ENCODE measurements at regions not wholly inside any gene's neighbourhood (a gene's known extent, or its start where the extent isn't known, plus 50 kb on each side); places are given as distances from the start of the nearest gene placed in this dataset.

DNA sequence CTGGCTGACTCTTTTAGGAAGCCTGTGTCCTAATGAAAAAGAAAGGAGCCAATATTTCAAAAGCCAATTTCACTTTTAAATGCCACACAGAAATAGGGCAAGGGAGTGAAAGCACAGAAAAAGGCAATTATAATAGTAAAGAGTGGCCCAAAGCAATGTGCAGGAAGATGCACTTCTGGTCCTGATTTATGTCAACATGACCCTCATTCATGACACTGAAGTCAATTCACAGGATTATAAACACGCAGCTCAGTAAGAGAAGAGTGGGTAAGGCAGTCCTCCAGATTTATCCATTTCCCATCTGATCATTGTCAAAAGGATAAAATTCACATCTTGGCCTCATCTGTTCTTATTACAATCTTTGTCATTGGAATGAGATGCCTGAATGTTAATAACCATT is 1049.7 kb upstream of the RAG2 start:
- ATAC-seq (no peak), DNase-seq (no peak)
- H3K4me1 ChIP-seq (ENCODE audit: low read depth), result no peaks in the 10 kb centered on the region
- H3K4me3 ChIP-seq, result no peak overlapping the region
- TF ChIP-seq, protein P1, sequence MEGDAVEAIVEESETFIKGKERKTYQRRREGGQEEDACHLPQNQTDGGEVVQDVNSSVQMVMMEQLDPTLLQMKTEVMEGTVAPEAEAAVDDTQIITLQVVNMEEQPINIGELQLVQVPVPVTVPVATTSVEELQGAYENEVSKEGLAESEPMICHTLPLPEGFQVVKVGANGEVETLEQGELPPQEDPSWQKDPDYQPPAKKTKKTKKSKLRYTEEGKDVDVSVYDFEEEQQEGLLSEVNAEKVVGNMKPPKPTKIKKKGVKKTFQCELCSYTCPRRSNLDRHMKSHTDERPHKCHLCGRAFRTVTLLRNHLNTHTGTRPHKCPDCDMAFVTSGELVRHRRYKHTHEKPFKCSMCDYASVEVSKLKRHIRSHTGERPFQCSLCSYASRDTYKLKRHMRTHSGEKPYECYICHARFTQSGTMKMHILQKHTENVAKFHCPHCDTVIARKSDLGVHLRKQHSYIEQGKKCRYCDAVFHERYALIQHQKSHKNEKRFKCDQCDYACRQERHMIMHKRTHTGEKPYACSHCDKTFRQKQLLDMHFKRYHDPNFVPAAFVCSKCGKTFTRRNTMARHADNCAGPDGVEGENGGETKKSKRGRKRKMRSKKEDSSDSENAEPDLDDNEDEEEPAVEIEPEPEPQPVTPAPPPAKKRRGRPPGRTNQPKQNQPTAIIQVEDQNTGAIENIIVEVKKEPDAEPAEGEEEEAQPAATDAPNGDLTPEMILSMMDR (IDR thresholded peaks at IDR 0.05), result no peak
- intact Hi-C loops (cut with DNase I, micrococcal nuclease), result no loop called here
- H3K36me3 ChIP-seq (ENCODE audit: low read depth), result no peaks in the 10 kb centered on the region
- peaks cover 10% of the 10 kb centered on the region for H3K9me3 ChIP-seq

DNA sequence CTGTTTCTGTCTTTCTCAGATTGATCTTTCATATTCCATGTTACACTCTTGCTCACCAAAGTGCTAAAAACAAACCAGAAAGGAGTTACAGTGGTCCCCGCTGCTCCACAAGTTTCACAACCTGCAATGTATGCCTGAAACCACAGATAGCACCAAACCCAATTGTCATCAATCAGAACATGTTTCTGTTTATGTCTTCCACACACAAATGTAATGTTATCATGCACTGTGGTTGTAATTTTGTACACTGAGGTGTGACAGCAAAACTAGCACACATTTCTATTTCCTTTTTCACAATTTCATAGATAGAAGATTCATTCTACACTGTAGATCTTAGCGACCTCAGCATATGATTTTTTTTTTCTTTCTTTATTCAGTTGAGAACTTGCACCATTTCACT is 1045.9 kb upstream of the RAG2 start:
- intact Hi-C loops (cut with DNase I, micrococcal nuclease), result no loop called here
- no peaks in the 10 kb centered on the region for H3K36me3 ChIP-seq (ENCODE audit: low read depth)
- DNase-seq, result no peak
- no peaks in the 10 kb centered on the region for H3K4me1 ChIP-seq (ENCODE audit: low read depth)
- H3K4me3 ChIP-seq, result no peak overlapping the region
- TF ChIP-seq, protein P1 (IDR thresholded peaks at IDR 0.05), result no peak
- ATAC-seq, result no peak
- H3K9me3 ChIP-seq, result peaks cover 24% of the 10 kb centered on the region

DNA sequence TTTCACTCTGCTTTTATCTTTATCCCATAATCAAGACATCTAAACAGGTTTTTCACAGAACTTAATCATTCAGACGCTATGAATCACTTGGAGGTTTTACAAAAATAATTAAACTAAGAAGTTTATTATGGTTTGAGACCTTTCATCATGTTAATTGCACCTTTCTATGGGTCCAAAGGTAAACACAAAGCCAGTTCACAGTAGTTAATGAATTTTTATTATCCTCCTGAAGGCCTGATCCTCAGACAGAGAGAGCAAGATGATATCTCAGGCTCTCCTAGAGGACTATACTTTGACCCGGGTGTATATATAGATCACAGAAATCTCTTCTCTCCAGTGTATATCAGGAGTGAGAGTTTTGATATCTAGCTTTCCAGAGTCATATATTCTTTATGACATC is 1044.3 kb upstream of the RAG2 start:
- intact Hi-C loops (cut with DNase I, micrococcal nuclease), result no loop called here
- TF ChIP-seq, protein P1 (IDR thresholded peaks at IDR 0.05), result no peak
- no peak for DNase-seq

DNA sequence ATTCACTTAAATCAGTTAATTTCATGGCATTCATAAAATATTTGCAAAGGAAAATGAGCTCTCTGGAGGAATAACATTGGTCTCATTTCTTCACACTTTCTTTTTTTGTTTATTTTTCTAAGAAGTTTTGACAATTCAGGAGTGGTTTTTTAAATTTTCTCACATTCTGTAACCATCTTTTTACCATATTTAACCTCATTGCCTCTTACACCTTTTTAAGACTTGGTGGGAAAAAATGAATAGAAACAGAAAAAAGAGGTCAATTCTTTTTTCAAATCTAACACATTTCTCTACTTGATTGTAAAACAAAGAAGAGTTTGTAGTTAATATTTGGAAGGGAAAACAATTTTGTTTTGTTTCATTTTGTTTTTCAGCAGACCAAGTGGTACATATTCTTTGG is 1034.7 kb upstream of the RAG2 start:
- ATAC-seq (no peak), DNase-seq (no peak)
- no peak overlapping the region for H3K4me3 ChIP-seq
- H3K4me1 ChIP-seq (ENCODE audit: low read depth), result no peaks in the 10 kb centered on the region
- H3K9me3 ChIP-seq, result peaks cover 20% of the 10 kb centered on the region
- TF ChIP-seq, protein P1 (IDR thresholded peaks at IDR 0.05), result no peak
- intact Hi-C loops (cut with DNase I, micrococcal nuclease), result no loop called here
- no peaks in the 10 kb centered on the region for H3K36me3 ChIP-seq (ENCODE audit: low read depth)

More for the DNA sequence above, 1044.3 kb upstream of the RAG2 start:
- Histone ChIP-seq H3K36me3 (ENCODE audit: low read depth) (no peaks in the 10 kb centered on the region), H3K4me3 (no peak overlapping the region), H3K4me1 (ENCODE audit: low read depth) (no peaks in the 10 kb centered on the region), H3K9me3 (peaks cover 24% of the 10 kb centered on the region)
- no peak for ATAC-seq

DNA sequence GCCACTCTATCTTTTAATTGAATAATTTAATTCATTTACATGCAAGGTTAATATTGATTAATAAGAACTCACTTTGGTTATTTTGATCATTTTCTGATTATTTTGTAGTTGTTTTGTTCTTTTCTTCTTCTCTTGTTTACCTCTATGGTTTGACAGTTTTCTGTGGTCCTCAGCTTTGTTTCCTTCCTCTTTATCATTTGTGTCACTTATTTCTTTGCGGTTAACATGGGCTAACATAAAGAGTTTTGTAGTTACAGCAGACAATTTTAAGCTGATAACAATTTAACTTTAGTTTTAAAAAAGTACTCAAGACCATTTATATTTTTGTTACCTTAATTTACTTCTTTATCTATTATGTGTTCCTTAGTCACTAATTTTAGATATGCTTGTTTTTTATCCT is 1032.8 kb upstream of the RAG2 start:
- no peak for DNase-seq
- TF ChIP-seq, protein P1 (IDR thresholded peaks at IDR 0.05), result no peak
- no peak overlapping the region for H3K4me3 ChIP-seq
- intact Hi-C loops (cut with DNase I, micrococcal nuclease), result no loop called here
- peaks cover 22% of the 10 kb centered on the region for H3K9me3 ChIP-seq
- no peaks in the 10 kb centered on the region for H3K4me1 ChIP-seq (ENCODE audit: low read depth)
- ATAC-seq, result no peak
- no peaks in the 10 kb centered on the region for H3K36me3 ChIP-seq (ENCODE audit: low read depth)

DNA sequence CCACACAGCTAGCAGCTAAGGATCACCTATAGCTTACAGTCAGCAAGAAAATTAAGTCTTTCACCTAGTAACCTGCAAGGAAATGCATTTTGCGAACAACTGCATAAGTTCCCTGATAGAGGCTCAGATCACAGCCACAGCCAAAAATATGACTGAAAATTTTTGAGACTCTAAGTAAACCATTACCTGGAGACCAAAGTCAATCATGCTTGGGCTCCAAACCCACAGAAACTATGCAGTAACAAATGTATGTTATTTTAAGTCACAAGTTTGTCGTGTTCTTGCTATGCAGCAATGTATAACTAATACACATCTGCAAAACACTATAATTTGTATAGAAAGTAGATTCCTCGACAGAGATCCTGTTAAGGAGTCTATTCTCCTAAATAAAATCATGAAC is 1025.7 kb upstream of the RAG2 start:
- Histone ChIP-seq H3K9me3 (peaks cover 46% of the 10 kb centered on the region), H3K4me3 (no peak overlapping the region), H3K36me3 (ENCODE audit: low read depth) (no peaks in the 10 kb centered on the region), H3K4me1 (ENCODE audit: low read depth) (no peaks in the 10 kb centered on the region)
- ATAC-seq, result no peak
- intact Hi-C loops (cut with DNase I, micrococcal nuclease), result no loop called here
- TF ChIP-seq, protein P1 (IDR thresholded peaks at IDR 0.05), result no peak
- no peak for DNase-seq

Measured in mucosa of descending colon (tissue), 3 donors.